Effector memory CD8-positive, alpha-beta T cell (primary cell): ENCODE measurements at regions not wholly inside any gene's neighbourhood (a gene's known extent, or its start where the extent isn't known, plus 50 kb on each side); places are given as distances from the start of the nearest gene placed in this dataset.

Source experiments
- ATAC-seq: fragments of 150-1000 bp; cut with Tn5 transposase; replicated peaks from 2 replicates; pipeline ENCODE4 v1.10.0; 2021; ENCODE audit warnings: mild to moderate bottlenecking, moderate library complexity
- DNase-seq, 3 experiments: peaks; one replicate each; pipeline ENCODE4 v3.0.0; 2021
- H3K27ac Mint-ChIP-seq, 2 donors: one replicate each; pipeline ENCODE4 v1.8.0; 2022; ENCODE audit warnings: mild to moderate bottlenecking in 2 of 2, mixed read lengths in 2 of 2, moderate library complexity in 2 of 2
- H3K27me3 Mint-ChIP-seq, 2 donors: one replicate each; pipeline ENCODE4 v1.8.0; 2022; ENCODE audit warnings: mixed read lengths in 2 of 2
- H3K36me3 Mint-ChIP-seq: one replicate; pipeline ENCODE4 v1.8.0; 2022; ENCODE audit warnings: mild to moderate bottlenecking, moderate library complexity, mixed read lengths; ENCODE audit not compliant: insufficient read depth
- H3K4me1 Mint-ChIP-seq, 2 donors: one replicate each; pipeline ENCODE4 v1.8.0; 2022; ENCODE audit warnings: low read depth in 2 of 2, mixed read lengths in 2 of 2
- H3K4me3 Mint-ChIP-seq, 2 donors: one replicate each; pipeline ENCODE4 v1.8.0; 2022; ENCODE audit warnings: mild to moderate bottlenecking in 2 of 2, mixed read lengths in 2 of 2, moderate library complexity in 2 of 2
- H3K9me3 Mint-ChIP-seq, 2 donors: one replicate each; pipeline ENCODE4 v1.8.0; 2022; ENCODE audit warnings: mixed read lengths in 2 of 2

- no peaks in the 10 kb centered on the region for H3K36me3 Mint-ChIP-seq
- H3K4me1 Mint-ChIP-seq, result no peaks in the 10 kb centered on the region
- no peak overlapping the region for H3K4me3 Mint-ChIP-seq
- DNase-seq (no peak), ATAC-seq (no peak)
- H3K27me3 Mint-ChIP-seq, result peaks cover 0 to 13% of the 10 kb centered on the region in 2 donors
- peaks cover 2 to 6% of the 10 kb centered on the region in 2 donors for H3K9me3 Mint-ChIP-seq
- no peak overlapping the region for H3K27ac Mint-ChIP-seq
Observed at GRCh38 chr17:72350073-72350472, 229.3 kb downstream of the SOX9 start.

GRCh38 chr17:72351365-72351764, 230.5 kb downstream of the SOX9 start:
- Mint-ChIP-seq H3K4me3 (no peak overlapping the region), H3K27ac (no peak overlapping the region), H3K4me1 (no peaks in the 10 kb centered on the region), H3K36me3 (peaks cover 3% of the 10 kb centered on the region), H3K9me3 (peaks cover 3 to 13% of the 10 kb centered on the region in 2 donors), H3K27me3 (peaks cover 0 to 13% of the 10 kb centered on the region in 2 donors)
- ATAC-seq, result no peak
- no peak for DNase-seq

GRCh38 chr17:72351884-72352346, 231.1 kb downstream of the SOX9 start:
- H3K27ac Mint-ChIP-seq, result no peak overlapping the region
- H3K36me3 Mint-ChIP-seq, result peaks cover 3% of the 10 kb centered on the region
- ATAC-seq (no peak), DNase-seq (no peak)
- H3K27me3 Mint-ChIP-seq, result peaks cover 0 to 13% of the 10 kb centered on the region in 2 donors
- peaks cover 3 to 14% of the 10 kb centered on the region in 2 donors for H3K9me3 Mint-ChIP-seq
- H3K4me1 Mint-ChIP-seq, result no peaks in the 10 kb centered on the region
- no peak overlapping the region for H3K4me3 Mint-ChIP-seq

DNA sequence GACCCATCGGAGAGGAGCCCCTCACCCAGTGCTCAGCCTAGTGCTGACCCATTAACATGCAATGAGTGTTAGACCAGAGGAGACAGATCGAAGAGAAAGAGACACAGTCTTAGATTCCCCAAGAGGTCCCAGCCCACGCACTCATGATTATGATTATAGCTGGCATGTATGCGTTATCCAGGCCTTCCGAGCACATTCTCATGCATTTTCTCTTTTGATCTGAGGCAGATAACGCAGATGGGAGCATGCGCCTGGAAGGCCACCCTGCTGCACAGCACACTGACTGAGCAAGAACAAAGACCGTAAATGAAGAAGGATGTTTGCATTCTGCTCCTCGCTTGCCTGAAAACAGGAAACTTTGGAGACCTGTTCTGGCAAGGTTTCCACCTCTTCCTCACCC, 232.7 kb downstream of the SOX9 start:
- DNase-seq, result no peak
- H3K27ac Mint-ChIP-seq, result no peak overlapping the region
- peaks cover 0 to 13% of the 10 kb centered on the region in 2 donors for H3K27me3 Mint-ChIP-seq
- peaks cover 3% of the 10 kb centered on the region for H3K36me3 Mint-ChIP-seq
- no peaks in the 10 kb centered on the region for H3K4me1 Mint-ChIP-seq
- no peak overlapping the region for H3K4me3 Mint-ChIP-seq
- peaks cover 3 to 14% of the 10 kb centered on the region in 2 donors for H3K9me3 Mint-ChIP-seq
- ATAC-seq, result no peak

DNA sequence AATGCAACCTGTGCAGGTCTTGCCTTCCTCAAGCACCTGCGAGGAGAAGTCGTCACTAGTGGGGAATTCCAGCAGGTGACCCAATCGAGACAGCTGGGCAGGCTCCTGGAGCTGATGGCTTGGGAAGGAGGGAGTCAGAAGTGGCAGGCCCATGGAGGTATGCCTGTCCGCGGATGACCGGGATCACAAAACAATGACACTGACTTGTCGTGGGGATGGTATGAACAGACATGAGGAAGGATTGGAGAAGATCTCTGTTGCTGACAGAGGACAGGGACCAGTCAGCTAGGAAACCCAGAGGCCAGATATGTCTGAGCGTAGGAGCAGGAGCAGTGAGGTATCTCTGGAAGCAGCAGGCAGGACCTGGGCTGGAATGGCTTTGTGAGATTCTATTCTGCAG, 233.3 kb downstream of the SOX9 start:
- H3K4me3 Mint-ChIP-seq, result no peak overlapping the region
- no peak overlapping the region for H3K27ac Mint-ChIP-seq
- H3K4me1 Mint-ChIP-seq, result no peaks in the 10 kb centered on the region
- DNase-seq (no peak), ATAC-seq (no peak)
- H3K27me3 Mint-ChIP-seq, result peaks cover 0 to 13% of the 10 kb centered on the region in 2 donors
- H3K9me3 Mint-ChIP-seq, result peaks cover 3 to 14% of the 10 kb centered on the region in 2 donors
- H3K36me3 Mint-ChIP-seq, result peaks cover 3% of the 10 kb centered on the region

DNA sequence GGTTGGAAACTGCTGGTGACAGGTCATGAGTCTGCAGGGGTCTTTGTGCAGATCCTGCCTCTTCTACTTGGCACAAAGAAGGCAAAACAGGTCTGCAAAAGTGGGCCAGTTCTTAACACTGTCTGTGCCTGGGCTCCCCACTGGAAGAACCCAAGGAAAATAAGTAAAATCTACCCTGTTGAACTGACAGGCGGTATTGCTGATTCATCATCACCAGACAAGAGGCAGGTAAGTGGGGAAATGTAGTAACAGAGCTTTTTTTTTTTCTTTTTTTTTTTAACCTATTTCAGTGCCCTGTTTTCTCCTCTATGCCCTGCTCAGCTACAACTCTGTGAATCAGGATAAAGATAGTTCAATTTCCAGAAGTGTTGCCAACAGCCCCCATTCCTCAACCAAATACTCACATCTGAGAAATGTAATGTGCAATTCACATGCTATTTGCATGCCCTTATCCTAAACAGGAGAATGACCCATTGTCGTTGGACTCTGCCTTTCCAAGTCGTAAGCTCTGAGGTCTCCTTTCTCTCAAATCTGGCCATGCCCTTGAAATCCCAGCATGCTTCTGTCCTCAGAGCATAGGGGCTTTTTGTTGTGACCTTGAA, 237.0 kb downstream of the SOX9 start:
- Mint-ChIP-seq H3K4me3 (no peak overlapping the region), H3K4me1 (no peaks in the 10 kb centered on the region), H3K9me3 (peaks cover 3 to 14% of the 10 kb centered on the region in 2 donors), H3K27ac (no peak overlapping the region), H3K36me3 (peaks cover 3% of the 10 kb centered on the region), H3K27me3 (peaks cover 0 to 13% of the 10 kb centered on the region in 2 donors)
- DNase-seq (no peak), ATAC-seq (no peak)

GRCh38 chr17:72358465-72358864, 237.6 kb downstream of the SOX9 start:
- DNase-seq (no peak), ATAC-seq (no peak)
- Mint-ChIP-seq H3K4me1 (no peaks in the 10 kb centered on the region), H3K9me3 (peaks cover 3 to 14% of the 10 kb centered on the region in 2 donors), H3K27me3 (peaks cover 0 to 7% of the 10 kb centered on the region in 2 donors), H3K4me3 (no peak overlapping the region), H3K27ac (no peak overlapping the region), H3K36me3 (peaks cover 3% of the 10 kb centered on the region)

DNA sequence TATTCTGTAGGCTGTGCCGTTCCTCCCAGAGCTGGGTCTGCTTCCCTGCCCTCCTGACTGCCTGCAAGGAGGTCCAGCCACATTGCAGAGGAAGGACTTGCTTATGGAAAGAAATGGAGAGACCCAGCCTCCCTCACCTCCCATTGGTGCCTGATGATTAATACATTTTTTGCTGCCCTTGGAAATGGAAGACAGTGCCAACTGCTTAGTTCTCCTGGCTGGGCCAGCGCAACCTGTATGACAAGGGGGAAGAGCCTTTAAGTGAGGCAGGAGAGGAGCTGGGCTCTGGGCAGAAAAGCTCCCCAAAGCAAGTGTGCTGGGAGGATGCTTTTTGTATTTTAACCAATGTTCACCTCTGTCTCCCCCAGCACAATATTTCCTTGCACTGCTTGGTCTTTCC, 238.5 kb downstream of the SOX9 start:
- H3K27ac Mint-ChIP-seq, result no peak overlapping the region
- H3K4me3 Mint-ChIP-seq, result no peak overlapping the region
- H3K36me3 Mint-ChIP-seq, result peaks cover 3% of the 10 kb centered on the region
- no peak for ATAC-seq
- peaks cover 0 to 5% of the 10 kb centered on the region in 2 donors for H3K27me3 Mint-ChIP-seq
- peaks cover 3 to 8% of the 10 kb centered on the region in 2 donors for H3K9me3 Mint-ChIP-seq
- H3K4me1 Mint-ChIP-seq, result no peaks in the 10 kb centered on the region
- DNase-seq, result no peak

DNA sequence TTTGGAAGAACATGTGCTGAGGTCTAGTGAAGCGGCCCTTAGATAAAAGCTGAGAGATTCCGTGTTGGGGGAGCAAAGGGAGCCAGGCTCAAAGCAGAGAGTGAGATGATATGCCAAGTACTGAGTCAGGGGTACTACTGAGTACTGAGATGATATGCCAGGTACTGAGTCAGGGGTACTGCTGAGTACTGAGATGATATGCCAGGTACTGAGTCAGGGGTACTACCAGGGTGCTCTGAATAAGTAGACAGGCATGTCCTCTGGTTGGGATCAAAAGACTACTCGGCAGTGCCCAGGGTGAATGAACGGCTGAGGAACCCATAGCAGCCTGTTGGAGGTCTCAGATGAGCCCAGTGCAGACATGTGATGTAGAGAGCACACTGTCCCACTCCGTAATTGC, 239.0 kb downstream of the SOX9 start:
- no peak for DNase-seq
- peaks cover 0 to 11% of the 10 kb centered on the region in 2 donors for H3K27me3 Mint-ChIP-seq
- H3K4me1 Mint-ChIP-seq, result no peaks in the 10 kb centered on the region
- no peak overlapping the region for H3K27ac Mint-ChIP-seq
- peaks cover 3 to 8% of the 10 kb centered on the region in 2 donors for H3K9me3 Mint-ChIP-seq
- H3K4me3 Mint-ChIP-seq, result no peak overlapping the region
- no peak for ATAC-seq
- peaks cover 3% of the 10 kb centered on the region for H3K36me3 Mint-ChIP-seq

GRCh38 chr17:72360386-72360940, 239.6 kb downstream of the SOX9 start:
- Mint-ChIP-seq H3K4me1 (no peaks in the 10 kb centered on the region), H3K27me3 (peaks cover 0 to 14% of the 10 kb centered on the region in 2 donors), H3K9me3 (peaks cover 3 to 8% of the 10 kb centered on the region in 2 donors), H3K27ac (no peak overlapping the region), H3K36me3 (peaks cover 3% of the 10 kb centered on the region), H3K4me3 (no peak overlapping the region)
- DNase-seq (no peak), ATAC-seq (no peak)

- Mint-ChIP-seq H3K27me3 (peaks cover 0 to 14% of the 10 kb centered on the region in 2 donors), H3K27ac (no peak overlapping the region), H3K36me3 (no peaks in the 10 kb centered on the region), H3K9me3 (no peaks in the 10 kb centered on the region), H3K4me1 (no peaks in the 10 kb centered on the region), H3K4me3 (no peak overlapping the region)
- ATAC-seq (no peak), DNase-seq (no peak)
Observed at GRCh38 chr17:72361892-72362291, 241.1 kb downstream of the SOX9 start.

- no peak overlapping the region for H3K4me3 Mint-ChIP-seq
- DNase-seq (no peak), ATAC-seq (no peak)
- H3K27ac Mint-ChIP-seq, result no peak overlapping the region
- no peaks in the 10 kb centered on the region for H3K9me3 Mint-ChIP-seq
- H3K4me1 Mint-ChIP-seq, result no peaks in the 10 kb centered on the region
- peaks cover 0 to 14% of the 10 kb centered on the region in 2 donors for H3K27me3 Mint-ChIP-seq
- H3K36me3 Mint-ChIP-seq, result no peaks in the 10 kb centered on the region
Observed at GRCh38 chr17:72362376-72363088, 241.7 kb downstream of the SOX9 start.

DNA sequence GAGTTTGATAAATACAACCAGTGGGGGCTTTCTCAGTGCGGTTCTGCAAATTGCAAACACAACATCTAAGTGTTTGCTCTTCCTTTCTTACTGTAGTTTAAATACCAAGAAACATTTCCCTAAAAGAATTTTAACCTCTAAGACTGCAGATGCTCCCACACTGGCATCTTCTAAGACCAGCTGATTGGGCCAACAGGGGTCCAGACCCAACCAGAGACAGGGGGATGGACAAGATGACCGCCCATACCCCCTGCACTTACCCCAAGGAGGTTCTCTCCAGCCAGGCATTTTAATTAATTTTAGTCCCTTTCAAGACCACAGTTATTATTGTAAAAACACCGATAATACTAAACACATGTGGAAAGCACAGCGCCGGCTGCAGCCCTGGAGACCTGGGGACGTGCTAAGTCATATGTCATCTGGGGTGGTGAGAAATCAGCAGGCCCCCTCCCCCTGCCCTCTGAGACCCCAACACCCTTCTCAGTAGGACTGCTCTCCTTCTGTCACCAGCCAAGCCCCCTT, 242.3 kb downstream of the SOX9 start:
- H3K27me3 Mint-ChIP-seq, result peaks cover 0 to 14% of the 10 kb centered on the region in 2 donors
- no peak for DNase-seq
- ATAC-seq, result no peak
- no peaks in the 10 kb centered on the region for H3K36me3 Mint-ChIP-seq
- no peak overlapping the region for H3K27ac Mint-ChIP-seq
- H3K4me3 Mint-ChIP-seq, result no peak overlapping the region
- no peaks in the 10 kb centered on the region for H3K9me3 Mint-ChIP-seq
- no peaks in the 10 kb centered on the region for H3K4me1 Mint-ChIP-seq
